NCI-H2029 treated with DMSO at 0.1 percent for 48 hours (cell line): ENCODE measurements at regions not wholly inside any gene's neighbourhood (a gene's known extent, or its start where the extent isn't known, plus 50 kb on each side); places are given as distances from the start of the nearest gene placed in this dataset.

Source experiments
- DNase-seq: peaks from one replicate; lab custom pipeline; 2025; lab: John Stamatoyannopoulos, UW

DNA sequence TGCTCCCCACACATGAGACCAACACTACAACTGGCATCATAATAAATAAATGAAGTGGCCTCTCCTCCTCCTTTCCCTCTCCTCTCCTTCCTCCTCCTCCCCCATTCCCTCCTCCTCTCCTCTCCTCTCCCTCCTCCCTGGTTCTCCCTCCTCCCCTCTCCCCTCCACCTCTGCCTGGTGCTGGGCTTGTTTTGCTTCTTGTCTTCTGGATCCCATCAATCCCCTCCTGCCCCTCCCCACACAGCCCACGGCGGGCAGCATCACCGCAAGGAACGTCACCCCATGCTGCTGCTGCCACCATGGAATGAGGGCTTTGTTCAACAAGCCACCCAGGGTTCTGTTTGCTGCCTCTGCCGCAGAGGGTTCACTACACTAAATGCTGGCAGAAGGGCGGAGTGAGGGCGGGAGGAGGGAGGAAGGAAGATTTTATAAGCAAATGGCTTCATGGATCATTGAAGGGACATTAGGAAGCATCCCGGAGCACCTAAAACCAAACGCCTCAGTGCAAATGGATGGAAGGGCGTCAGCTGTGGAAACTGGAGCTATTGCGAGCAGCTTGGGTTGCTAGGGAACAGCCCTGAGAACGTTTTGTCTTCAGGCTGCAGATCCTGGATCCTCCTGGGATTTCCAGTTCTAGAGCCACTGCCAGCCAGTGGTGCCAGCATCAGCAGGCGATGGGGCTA, 379.7 kb upstream of the ZMIZ1 start:
- no peak for DNase-seq

- no peak for DNase-seq
These were observed 379.2 kb upstream of the ZMIZ1 start for GRCh38 chr10:78689584-78689935.

- no peak for DNase-seq
These were observed 378.2 kb upstream of the ZMIZ1 start for GRCh38 chr10:78690354-78691111.

DNA sequence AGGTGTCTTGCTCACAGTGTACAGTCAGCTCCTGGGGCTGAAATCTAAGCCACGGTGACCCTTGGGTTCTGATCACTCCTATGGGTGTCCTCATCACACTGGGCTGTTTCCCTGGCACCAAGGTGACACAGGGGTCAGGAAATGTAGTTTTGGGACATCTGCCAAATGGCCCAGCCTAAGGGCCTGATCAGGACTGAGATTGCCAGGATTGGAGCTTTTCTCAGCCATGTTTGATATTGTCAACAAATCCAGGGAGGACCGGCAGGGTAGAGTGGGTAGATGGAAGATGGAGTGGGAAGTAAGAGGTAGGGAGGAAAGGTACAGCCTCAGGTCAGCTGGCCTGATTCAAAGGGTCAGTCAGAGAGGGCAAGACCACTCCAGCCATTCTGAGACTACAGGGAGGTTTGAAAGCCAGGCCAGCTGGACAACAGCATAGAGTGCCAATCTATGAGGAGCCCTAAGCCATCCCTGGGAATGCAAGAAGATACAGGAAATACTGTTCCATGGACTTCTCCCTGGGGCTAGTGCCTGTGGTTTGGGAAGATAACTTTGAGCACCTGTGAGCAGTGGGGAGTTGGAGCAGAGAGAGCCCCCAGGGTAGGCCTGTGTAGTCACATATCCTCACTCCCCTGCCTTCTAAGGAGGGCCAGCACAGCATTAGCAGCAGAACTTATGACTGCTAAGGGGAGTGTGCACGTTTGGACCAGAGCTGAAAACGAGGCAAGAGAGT, 377.3 kb upstream of the ZMIZ1 start:
- DNase-seq, result no peak

DNA sequence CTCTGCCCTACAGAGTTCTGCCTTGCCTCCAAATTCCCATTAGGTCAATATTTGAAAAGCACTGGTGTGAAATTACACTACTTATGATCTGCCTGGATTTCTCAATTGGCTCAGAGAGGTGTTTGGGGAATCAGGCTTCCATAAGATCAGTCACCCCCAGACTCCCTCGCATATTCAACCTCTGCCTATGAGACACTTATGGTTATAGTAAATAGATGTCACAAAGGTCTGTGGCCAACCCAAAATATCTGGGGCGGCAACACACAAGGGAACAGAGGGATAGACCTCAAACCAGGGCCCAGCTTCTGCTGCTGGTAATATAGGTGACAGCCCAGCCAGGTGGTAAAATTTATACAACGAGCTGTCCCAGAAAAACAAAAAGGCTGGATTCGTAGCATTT, 376.7 kb upstream of the ZMIZ1 start:
- DNase-seq, result no peak

DNA sequence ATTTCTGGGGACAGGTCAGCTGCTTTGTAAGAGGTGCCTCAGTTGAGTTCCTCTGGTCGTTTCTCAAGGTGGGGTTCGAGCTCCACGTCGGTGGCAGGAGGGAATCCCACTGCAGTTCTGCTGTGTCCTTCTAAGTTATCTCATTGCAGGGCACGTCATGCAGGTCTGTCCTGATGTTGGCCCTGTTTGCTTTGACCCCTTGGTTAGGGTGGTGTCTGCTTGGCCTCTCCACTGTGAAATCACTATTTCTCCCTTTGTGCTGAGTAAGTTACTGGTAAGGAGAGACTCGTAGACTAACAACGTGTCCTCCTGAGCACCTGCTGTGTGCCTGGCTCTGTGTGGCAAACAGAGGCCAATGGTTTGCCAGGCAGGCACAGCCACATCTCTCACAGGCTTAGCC, 372.9 kb upstream of the ZMIZ1 start:
- no peak for DNase-seq

DNA sequence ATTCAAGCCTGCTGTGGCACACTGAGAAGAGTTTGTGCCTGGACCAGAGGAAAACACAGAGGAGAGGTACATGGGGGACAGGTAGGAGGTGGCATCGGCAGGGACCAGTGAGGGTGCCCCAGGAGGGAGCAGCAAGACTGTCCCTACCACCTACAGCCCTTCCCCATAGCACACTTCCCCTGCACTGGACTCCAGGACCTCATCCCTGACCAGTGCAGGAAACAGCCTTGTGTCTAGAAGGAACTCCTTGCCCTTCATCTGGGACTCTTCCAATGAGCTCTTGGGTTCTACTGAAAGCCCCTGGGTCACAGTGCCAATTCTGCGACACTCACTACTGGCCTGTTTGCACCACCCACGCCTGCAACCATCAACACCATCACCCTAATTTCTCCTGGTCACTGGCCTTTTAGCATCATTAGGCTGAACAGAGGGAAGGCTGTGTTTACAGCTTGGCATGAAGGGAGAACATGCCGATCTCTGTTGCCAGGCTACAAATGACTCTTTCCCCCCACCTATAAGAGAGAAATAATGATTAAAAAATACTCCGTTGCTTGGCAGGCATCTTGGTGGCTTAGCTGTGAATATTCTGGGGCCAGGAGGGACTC, 371.9 kb upstream of the ZMIZ1 start:
- DNase-seq, result no peak

DNA sequence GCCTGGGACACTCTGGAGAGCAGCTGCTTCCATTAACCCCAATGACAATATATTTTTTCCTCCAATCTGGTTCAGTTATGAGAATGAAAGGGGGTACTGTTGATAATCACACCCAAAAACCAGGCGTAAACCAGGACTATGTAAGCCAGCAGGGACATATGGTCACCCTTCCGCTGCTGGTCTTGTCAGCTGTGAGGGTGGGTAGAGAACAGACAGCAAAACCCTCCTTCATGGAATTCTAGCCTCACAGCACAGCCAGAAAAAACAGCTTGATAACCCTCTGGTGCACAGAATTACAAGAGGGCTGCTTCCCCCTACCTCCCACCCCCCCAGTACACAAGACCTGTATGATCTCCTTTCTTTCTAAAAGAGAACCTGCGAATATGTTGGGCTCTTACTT, 368.8 kb upstream of the ZMIZ1 start:
- DNase-seq, result no peak

GRCh38 chr10:78700413-78700812, 368.4 kb upstream of the ZMIZ1 start:
- no peak for DNase-seq

DNA sequence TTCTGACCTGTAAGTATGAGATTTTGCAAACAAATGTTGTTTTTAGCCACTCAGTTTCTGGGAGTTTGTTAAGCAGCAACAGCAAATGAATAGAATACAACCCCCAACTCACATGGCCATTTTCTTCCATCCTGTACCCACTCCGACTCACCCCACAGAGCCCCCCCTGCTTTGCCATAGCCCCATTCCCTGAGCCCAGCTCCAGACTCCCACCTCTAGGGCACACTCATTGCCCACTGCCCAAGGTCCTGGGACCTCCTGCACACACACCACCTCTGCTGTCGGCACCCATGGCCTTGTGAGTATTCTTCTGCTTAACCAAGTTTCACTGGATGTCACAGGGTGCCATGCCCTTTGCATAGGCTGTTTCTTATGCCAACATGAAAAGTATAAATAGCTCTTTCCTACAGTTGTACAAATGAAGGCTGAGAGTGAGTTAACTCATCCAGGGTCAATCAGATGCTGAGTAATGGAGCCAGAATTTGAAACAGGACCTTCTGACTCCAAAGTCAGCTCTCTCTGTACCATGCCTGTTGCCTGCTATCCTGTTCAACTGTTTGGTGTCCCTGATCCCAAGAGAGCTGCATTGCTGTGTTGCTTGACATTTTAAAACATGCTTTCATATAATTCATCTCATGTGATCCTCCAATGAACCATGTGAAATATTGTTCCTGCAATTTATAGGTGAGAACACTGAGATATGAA, 367.8 kb upstream of the ZMIZ1 start:
- DNase-seq, result no peak

- no peak for DNase-seq
These were observed 366.6 kb upstream of the ZMIZ1 start for GRCh38 chr10:78702186-78702585.

- no peak for DNase-seq
These were observed 365.9 kb upstream of the ZMIZ1 start for GRCh38 chr10:78702876-78703275.

DNA sequence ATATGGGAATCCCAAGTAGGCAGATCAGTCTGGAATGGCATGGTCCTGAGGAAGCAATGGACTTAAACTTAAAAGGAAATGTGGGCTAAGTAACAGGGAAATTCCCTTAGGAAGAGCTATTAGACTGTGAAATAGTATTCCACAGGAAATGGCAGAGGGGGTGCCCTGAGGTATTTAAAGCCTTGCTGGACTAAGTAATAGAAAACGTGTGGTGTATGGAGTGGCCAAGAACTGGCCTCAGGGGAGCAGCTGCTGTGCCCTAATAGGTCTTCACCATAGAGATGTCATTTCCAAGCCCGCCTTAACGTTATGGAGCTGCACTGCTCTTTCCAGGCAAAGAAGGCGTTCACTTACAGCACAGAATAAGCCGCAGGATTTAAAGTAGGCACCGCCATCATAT, 365.2 kb upstream of the ZMIZ1 start:
- DNase-seq, result no peak

DNA sequence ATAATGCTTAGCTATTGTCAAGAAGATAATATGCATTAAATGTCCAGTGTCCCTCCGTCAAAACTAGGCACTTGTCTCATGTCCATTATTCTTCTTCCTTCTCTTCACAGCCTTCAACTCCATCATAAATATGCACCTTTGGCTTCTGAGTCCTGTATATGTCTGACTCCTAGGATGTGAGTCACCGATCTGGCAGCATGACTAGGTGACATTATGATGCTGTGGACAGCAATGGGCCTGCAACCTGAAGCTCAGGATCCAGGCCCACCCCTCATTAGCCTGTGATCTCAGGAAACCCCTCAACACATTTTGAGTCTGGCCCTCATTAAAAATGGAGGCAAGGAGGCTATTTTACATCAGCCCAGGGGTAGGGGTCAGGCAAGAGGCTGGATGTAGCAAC, 362.5 kb upstream of the ZMIZ1 start:
- no peak for DNase-seq

GRCh38 chr10:78706726-78707540, 361.8 kb upstream of the ZMIZ1 start:
- no peak for DNase-seq

GRCh38 chr10:78707745-78708144, 361.0 kb upstream of the ZMIZ1 start:
- DNase-seq, result no peak

DNA sequence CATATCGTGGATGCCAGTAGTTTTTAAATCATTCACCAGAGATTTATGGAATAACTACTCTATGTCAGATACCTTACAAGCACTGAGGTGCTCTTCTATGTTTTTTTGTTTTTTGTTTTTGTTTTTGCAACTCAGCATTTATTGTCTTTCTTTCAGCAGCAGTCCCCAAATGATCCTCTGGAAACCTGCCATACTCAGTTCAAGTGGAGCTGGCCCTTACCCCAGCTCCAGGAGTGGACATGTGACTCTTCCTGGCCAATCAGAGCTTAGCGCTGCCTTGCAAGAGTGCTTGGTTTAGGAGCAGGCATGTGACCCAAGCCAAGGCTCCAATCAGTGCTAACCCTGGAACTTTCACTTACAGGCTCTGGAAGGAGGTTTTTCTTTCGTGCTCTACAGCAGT, 356.6 kb upstream of the ZMIZ1 start:
- peak; percentile 52 for DNase-seq

GRCh38 chr10:78713659-78714058, 355.1 kb upstream of the ZMIZ1 start:
- no peak for DNase-seq

GRCh38 chr10:78714225-78714624, 354.5 kb upstream of the ZMIZ1 start:
- no peak for DNase-seq

GRCh38 chr10:78715435-78715834, 353.3 kb upstream of the ZMIZ1 start:
- DNase-seq, result no peak

GRCh38 chr10:78716043-78716660, 352.6 kb upstream of the ZMIZ1 start:
- DNase-seq, result no peak
